Right lung (tissue), 2 donors: ENCODE measurements at regions not wholly inside any gene's neighbourhood (a gene's known extent, or its start where the extent isn't known, plus 50 kb on each side); places are given as distances from the start of the nearest gene placed in this dataset.

Experiments used
- DNase-seq, 2 donors: peaks; one replicate each; pipeline ENCODE4 v3.0.0-alpha.2; 2013

- DNase-seq, result no peak
These were observed 72.8 kb upstream of the MC4R start for GRCh38 chr18:60445341-60445740.

DNA sequence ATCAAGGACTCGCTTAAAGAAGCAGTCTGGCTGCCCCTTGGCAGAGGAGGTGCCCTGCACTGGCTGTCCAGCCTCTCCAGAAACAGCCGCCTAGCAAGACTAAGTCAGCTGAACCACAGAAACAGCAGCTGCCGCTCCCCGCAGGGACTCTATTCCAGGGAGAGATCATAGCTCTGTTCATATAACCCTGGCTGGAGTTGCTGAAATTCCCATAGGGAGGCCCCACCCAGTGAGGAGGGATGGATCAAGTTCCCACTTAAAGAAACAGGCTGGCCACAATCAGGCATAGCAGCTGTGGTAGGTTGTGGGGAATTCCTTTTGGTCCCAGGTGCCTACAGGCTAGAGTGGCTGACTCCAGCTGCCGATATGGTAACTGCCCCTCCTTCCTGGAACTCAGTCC, 74.2 kb upstream of the MC4R start:
- DNase-seq, result no peak

- DNase-seq, result no peak
These were observed 76.1 kb upstream of the MC4R start for GRCh38 chr18:60448487-60449267.

- no peak for DNase-seq
These were observed 79.8 kb upstream of the MC4R start for GRCh38 chr18:60452421-60452820.

GRCh38 chr18:60466677-60467076, 94.1 kb upstream of the MC4R start:
- DNase-seq, result no peak

DNA sequence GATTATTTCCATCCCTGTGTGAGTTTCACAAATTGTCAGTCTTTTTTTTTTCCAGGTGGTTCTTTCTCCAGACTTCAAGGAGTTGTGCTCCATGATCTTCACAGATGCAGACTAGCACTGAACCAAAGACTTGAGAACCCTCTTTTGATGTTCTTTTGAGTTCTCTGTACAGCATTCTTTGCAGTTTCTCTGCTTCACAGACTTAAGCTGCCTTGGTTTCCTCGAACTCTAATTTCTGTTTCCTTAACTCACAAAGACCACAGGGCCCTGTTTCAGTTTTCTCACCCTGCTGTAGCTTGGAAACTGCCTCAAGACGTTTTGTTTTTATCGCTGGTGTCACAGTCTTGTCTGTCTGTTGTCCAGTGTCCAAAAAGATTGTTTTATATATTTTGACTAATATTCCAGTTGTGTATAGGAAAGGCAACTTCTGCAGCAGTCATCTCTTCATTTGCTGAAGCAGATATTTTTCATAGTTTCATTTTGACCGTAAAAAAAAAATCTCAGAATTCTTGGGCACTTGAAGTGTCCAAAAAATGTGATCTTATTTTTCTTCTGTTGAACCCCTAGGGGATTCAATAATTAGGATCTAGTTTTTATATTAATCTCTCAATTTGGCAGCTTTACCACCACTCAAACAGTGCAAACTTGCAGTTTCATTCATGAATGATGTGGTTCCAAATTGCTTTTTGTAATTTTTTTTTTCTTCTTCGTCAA, 97.0 kb upstream of the MC4R start:
- DNase-seq, result peak; percentile 24 to 28

DNA sequence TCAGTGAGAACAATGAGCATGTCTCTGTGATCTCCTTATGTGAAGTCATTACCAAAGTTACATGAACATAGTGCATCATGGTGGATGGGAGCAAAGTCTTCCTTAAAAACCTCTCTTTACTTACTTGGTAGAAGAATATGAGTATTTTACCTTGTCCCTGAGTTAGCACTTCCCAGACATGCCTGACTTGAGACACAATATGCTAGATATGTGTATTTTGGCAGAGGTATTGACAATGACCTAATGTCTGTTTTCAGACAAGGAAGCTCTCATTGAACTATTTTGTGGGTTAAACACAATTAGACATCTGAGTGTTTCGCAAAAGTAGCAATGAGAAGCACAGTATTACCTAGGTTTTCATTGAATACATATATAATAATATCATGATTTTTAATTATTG, 99.1 kb upstream of the MC4R start:
- no peak for DNase-seq

DNA sequence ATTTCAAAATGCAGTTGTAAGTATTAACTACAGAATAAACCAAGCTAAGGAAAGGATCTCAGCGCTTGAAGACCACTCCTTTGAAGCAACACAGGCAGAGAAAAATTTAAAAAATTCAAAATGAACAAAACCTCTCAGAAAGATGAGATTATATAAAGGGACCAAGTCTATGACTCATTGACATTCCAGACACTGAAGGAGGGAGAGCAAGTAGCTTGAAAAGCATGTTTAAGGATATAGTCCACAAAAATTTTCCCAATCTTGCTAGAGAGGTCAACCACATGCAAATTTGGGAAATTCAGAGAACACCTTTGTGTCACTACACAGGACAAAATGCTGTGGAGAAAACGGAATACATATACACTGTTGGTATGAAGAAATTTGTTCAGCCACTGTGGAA, 112.6 kb upstream of the MC4R start:
- no peak for DNase-seq

DNA sequence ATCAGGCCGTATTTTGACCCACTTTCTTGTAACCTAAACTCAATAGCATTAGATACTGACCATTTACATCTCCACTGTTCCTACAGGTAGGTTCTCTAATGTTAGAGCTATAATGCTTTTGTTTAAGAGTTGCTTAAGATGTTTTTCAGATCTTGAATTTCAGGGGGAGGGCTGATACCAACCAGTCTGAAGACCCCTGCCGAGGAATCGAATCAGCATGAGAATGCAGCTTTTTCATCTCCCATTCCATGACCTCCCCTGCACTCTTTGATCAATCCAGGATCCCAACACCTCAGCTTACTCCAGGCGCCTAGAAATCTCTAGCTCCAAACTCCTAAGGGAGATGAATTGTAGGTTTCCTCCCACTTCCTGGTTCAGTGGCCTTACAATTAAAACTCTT, 120.5 kb upstream of the MC4R start:
- DNase-seq, result no peak

- no peak for DNase-seq
These were observed 127.1 kb upstream of the MC4R start for GRCh38 chr18:60499675-60500074.

DNA sequence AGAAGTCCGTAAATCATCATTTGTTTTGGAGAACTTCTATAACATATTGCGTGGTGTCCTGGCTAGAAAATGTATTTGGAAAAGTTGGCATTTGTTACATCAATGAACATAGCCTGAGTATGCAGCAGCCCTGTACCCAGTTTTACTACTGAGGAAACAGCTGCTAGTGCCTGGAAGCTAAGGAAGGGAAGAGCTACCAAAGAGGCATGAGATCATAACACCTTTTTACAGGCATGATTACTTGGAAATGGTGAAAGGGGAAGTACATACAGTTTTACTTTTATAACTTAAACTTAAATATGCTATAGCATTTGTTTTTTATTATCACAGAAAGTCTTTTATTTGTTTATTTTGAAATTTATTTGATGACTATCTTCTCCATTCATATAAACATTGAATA, 128.4 kb upstream of the MC4R start:
- no peak for DNase-seq

DNA sequence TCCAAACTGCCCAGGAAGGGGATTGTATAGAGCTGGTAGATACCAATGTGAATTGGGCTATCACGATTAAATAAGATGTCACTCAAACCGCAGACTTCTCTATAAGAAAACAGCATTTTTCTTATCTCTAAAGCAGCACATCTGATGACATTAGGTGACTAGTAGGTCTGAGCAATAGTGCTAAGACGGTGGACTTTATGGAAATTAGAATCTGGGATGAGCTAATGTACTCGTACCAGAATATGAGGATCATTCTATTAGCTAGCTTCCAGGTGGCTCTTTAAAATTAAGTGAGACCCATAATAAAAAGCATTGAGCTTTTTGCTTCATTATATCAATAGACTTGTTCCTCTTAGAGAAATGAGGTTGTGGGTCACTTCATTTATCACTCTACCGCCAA, 130.0 kb upstream of the MC4R start:
- DNase-seq, result no peak

DNA sequence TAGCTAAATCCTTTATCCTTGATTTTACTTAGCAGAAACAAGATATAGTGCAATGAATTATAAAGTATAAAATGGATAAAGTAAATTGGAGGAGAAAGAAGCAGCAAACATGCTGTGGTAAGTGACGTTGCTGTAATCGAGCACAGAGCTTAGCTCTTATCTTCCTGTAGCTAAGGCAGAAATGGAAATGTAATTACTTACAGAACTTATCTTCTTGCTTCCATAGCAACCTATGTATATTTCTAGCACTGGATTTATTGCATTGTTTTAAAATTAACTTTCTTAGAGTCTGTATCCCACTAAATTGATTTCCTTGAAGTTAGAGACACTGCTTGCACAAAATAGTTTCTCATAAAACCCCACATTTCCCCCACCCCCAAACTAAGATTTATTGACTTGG, 130.6 kb upstream of the MC4R start:
- DNase-seq, result no peak

DNA sequence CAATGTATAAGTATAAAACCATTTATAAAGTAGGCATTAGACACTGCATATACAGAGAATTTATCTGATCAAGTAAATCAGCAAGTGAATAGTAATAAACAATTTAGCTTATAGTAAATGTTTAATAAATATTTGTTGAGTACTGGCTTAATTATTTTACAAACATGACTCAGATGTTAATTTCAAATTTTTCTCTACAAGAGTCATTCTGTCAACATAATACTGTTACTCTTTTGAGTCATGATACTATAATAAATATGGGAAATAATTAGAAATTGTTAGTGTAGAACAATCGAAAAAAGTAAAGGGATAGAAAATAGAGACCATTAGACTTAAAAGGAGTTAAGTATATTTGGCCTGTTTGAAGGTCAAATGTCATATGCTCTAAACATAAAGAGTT, 133.6 kb upstream of the MC4R start:
- DNase-seq, result no peak

DNA sequence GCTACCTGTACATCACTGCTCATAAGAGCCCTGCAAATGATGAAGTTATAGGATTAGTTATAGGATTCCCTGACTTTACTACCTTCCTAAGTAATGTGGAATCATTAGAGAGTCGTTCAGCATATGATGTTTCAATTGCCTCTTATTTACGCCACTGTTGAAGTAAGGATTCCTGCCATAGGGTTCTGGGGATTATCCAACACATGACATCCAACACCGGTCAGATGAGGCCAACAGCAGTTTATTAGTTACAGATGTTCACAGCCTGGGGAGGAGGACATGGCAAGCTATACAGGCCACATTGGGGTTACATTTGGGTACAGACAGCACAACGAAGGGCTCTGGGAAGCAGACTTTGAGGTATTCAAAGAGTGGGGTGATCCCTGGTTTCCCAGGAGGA, 134.1 kb upstream of the MC4R start:
- DNase-seq, result no peak

DNA sequence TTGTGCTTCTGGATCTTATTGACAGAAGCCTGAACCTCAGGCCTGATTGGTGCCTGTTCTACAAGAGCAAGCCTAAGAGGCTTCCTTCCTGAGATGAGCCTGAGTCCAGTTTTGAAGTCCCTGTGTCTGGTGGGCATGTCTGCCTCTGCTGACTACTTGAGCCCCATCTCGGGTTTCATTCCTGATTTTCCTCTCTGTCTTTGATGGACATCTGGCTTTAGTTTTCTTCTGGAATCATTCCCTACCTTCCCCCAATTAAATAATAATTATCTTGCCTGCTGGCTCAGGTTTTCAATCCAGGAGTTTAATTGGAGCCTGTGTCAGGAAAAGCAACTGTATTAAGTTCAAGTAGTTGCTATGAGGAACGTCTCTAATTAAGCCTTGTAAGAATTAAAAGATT, 135.5 kb upstream of the MC4R start:
- no peak for DNase-seq

GRCh38 chr18:60534538-60534937, 162.0 kb upstream of the MC4R start:
- DNase-seq, result no peak

DNA sequence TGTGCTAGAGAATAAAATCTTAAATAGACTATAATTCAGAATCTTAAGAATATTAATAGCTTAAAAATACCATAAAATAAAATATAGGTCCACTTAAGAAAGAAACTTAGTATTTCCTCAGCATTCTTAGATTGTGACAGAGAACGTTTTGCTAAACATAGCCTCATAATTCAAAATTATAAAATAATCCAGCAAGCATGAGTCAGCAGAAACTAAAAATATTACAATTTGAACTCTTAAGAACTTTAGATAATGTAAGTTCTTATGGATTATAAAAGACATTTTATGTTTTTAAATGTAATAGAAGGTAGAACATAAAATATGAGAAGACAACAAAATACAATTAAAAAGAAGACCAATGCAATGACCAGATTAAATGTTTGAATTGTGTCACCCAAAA, 164.5 kb upstream of the MC4R start:
- DNase-seq, result no peak

DNA sequence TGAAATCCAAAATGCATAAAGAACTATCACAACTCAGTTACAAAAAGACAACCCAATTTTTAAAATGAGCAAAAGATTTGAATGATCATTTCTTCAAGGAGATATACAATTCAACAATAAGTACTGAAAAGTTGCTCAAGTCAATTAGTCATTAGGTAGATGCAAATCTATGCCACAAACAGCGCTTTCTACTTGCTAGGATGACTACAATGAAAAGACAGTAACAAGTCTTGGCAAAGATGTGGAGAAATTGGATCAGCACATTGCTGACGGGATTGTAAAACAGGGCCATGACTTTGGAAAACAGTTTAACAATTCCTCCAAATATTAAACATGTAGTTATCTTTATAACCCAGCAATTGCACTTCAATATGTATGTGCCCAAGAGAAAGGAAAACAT, 166.3 kb upstream of the MC4R start:
- DNase-seq, result no peak

GRCh38 chr18:60541661-60542060, 169.1 kb upstream of the MC4R start:
- DNase-seq, result no peak

DNA sequence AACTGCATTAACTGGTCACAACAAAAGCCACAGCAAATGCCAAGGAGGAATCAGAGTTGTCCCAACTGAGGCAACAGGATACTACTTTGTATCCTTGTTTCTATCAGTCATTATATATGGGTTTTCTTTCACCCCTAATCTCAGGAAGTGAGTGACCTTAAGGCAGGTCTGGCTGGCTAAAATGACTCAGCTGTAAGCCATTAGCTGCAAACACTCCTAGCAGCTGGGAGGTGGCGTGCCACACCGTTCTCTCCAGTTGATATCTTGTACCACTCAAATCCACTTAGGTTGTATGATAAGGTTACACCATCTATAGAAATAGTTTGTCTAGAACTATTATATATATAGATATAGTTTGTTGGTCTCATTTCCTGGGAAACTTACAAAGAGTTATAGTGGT, 171.1 kb upstream of the MC4R start:
- DNase-seq, result no peak

DNA sequence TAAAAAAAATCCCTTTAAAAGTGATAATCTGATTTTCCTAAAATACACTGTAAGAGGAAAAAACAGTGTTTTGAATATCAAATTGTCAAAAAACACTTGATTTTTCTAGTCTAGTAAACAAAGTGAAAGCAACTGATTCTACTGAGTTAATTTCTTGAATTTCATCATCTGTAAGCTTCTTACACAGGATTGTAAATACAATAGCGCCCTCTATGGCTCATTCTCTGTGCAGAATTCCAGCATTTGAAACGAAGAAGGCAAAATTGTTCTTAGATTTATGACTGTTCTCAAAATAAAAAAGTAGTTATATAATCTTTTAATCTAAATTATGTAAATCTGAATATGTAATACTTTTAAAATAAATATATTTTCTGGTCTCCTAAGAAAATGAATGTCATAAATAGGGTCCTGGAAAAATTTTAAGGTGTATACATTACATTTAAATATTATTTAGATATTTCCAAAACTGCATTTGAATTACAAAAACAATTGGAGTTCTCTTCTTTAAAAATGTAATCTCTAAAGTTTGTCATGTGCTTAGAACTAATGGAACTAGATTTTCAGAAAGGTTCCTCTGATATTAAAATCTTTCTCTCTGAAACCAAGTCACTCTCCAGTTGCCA, 176.9 kb upstream of the MC4R start:
- peak; percentile 38 to 57 for DNase-seq

DNA sequence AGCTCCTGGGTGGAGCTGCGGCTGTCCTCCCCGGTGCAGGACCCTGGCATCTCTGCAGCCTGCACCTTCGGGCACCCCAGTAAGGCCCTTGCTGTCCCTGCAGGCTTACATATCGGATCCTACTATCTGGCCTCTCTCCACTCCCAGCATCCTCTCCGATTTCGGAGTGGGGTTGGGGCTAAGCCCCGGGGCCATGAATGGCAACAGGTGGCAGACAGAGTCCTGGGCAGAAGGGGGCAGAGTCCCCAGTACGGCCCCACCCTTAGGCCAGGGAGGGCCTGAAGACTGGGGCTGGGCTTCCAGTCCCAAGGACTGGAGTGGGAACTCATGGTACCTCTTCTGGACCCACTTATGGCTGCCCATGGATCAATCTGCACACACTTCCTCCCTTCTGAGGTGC, 180.4 kb upstream of the MC4R start:
- no peak for DNase-seq
